T-helper 1 cell treated with Interleukin-12 subunit alpha and Interleukin-12 subunit beta and Interleukin-4 antibody, amounts not matched to agents 30 μg/mL and 1 μg/mL, for 36 hours (primary cell): ENCODE measurements at regions not wholly inside any gene's neighbourhood (a gene's known extent, or its start where the extent isn't known, plus 50 kb on each side); places are given as distances from the start of the nearest gene placed in this dataset.
"Not testable (repeated sequence)": the region's sequence is repeated elsewhere in the genome, so short reads cannot be mapped to it uniquely, and the experiment has no call there.

Experiments used
- H3K27ac Mint-ChIP-seq: one replicate; pipeline ENCODE4 v1.8.0; 2021; ENCODE audit warnings: mild to moderate bottlenecking, mixed read lengths
- H3K27me3 Mint-ChIP-seq: one replicate; pipeline ENCODE4 v1.8.0; 2021; ENCODE audit warnings: low read depth, mixed read lengths
- H3K36me3 Mint-ChIP-seq: one replicate; pipeline ENCODE4 v1.8.0; 2021; ENCODE audit warnings: low read depth, mixed read lengths
- H3K4me1 Mint-ChIP-seq: one replicate; pipeline ENCODE4 v1.8.0; 2021; ENCODE audit warnings: low read depth, mixed read lengths
- H3K4me3 Mint-ChIP-seq: one replicate; pipeline ENCODE4 v1.8.0; 2021; ENCODE audit warnings: mild to moderate bottlenecking, moderate library complexity, mixed read lengths
- H3K9me3 Mint-ChIP-seq: one replicate; pipeline ENCODE4 v1.8.0; 2021; ENCODE audit warnings: mixed read lengths

GRCh38 chr5:36374266-36374862 is 72.7 kb upstream of the RANBP3L start:
- no peaks in the 10 kb centered on the region for H3K36me3 Mint-ChIP-seq
- H3K4me3 Mint-ChIP-seq, result no peak overlapping the region
- H3K27me3 Mint-ChIP-seq, result no peaks in the 10 kb centered on the region
- no peaks in the 10 kb centered on the region for H3K9me3 Mint-ChIP-seq
- H3K27ac Mint-ChIP-seq, result no peak overlapping the region
- H3K4me1 Mint-ChIP-seq, result no peaks in the 10 kb centered on the region

GRCh38 chr5:36377192-36377591 is 75.5 kb upstream of the RANBP3L start:
- no peak overlapping the region for H3K27ac Mint-ChIP-seq
- H3K4me1 Mint-ChIP-seq, result no peaks in the 10 kb centered on the region
- H3K36me3 Mint-ChIP-seq, result no peaks in the 10 kb centered on the region
- no peak overlapping the region for H3K4me3 Mint-ChIP-seq
- H3K27me3 Mint-ChIP-seq, result no peaks in the 10 kb centered on the region
- no peaks in the 10 kb centered on the region for H3K9me3 Mint-ChIP-seq

- Mint-ChIP-seq H3K9me3 (no peaks in the 10 kb centered on the region), H3K27me3 (no peaks in the 10 kb centered on the region), H3K27ac (no peak overlapping the region), H3K4me1 (no peaks in the 10 kb centered on the region), H3K4me3 (no peak overlapping the region), H3K36me3 (no peaks in the 10 kb centered on the region)
Measured at GRCh38 chr5:36378551-36378950, 76.8 kb upstream of the RANBP3L start.

- H3K27me3 Mint-ChIP-seq, result no peaks in the 10 kb centered on the region
- no peak overlapping the region for H3K27ac Mint-ChIP-seq
- H3K9me3 Mint-ChIP-seq, result no peaks in the 10 kb centered on the region
- peaks cover 12% of the 10 kb centered on the region for H3K4me1 Mint-ChIP-seq
- no peaks in the 10 kb centered on the region for H3K36me3 Mint-ChIP-seq
- no peak overlapping the region for H3K4me3 Mint-ChIP-seq
Measured at GRCh38 chr5:36382890-36383289, 81.2 kb upstream of the RANBP3L start.

- Mint-ChIP-seq H3K27me3 (no peaks in the 10 kb centered on the region), H3K27ac (no peak overlapping the region), H3K36me3 (no peaks in the 10 kb centered on the region), H3K4me1 (peaks cover 12% of the 10 kb centered on the region), H3K9me3 (no peaks in the 10 kb centered on the region), H3K4me3 (peak overlapping the region; percentile 9)
Measured at GRCh38 chr5:36383942-36384341, 82.2 kb upstream of the RANBP3L start.

- Mint-ChIP-seq H3K4me3 (no peak overlapping the region), H3K4me1 (peaks cover 12% of the 10 kb centered on the region), H3K27me3 (no peaks in the 10 kb centered on the region), H3K36me3 (no peaks in the 10 kb centered on the region), H3K27ac (no peak overlapping the region), H3K9me3 (no peaks in the 10 kb centered on the region)
Measured at GRCh38 chr5:36384845-36385244, 83.1 kb upstream of the RANBP3L start.

GRCh38 chr5:36385495-36385894 is 83.8 kb upstream of the RANBP3L start:
- no peak overlapping the region for H3K4me3 Mint-ChIP-seq
- H3K4me1 Mint-ChIP-seq, result peaks cover 12% of the 10 kb centered on the region
- no peaks in the 10 kb centered on the region for H3K36me3 Mint-ChIP-seq
- H3K9me3 Mint-ChIP-seq, result no peaks in the 10 kb centered on the region
- no peak overlapping the region for H3K27ac Mint-ChIP-seq
- H3K27me3 Mint-ChIP-seq, result peaks cover 3% of the 10 kb centered on the region

GRCh38 chr5:36388288-36388687 is 86.6 kb upstream of the RANBP3L start:
- Mint-ChIP-seq H3K4me1 (peaks cover 12% of the 10 kb centered on the region), H3K4me3 (no peak overlapping the region), H3K27ac (no peak overlapping the region), H3K27me3 (peaks cover 13% of the 10 kb centered on the region), H3K9me3 (no peaks in the 10 kb centered on the region), H3K36me3 (no peaks in the 10 kb centered on the region)

GRCh38 chr5:36389245-36389644 is 87.5 kb upstream of the RANBP3L start:
- no peaks in the 10 kb centered on the region for H3K9me3 Mint-ChIP-seq
- H3K4me3 Mint-ChIP-seq, result no peak overlapping the region
- H3K4me1 Mint-ChIP-seq, result peaks cover 11% of the 10 kb centered on the region
- peaks cover 13% of the 10 kb centered on the region for H3K27me3 Mint-ChIP-seq
- H3K36me3 Mint-ChIP-seq, result no peaks in the 10 kb centered on the region
- no peak overlapping the region for H3K27ac Mint-ChIP-seq

- H3K9me3 Mint-ChIP-seq, result no peaks in the 10 kb centered on the region
- no peak overlapping the region for H3K4me3 Mint-ChIP-seq
- peaks cover 13% of the 10 kb centered on the region for H3K27me3 Mint-ChIP-seq
- no peaks in the 10 kb centered on the region for H3K36me3 Mint-ChIP-seq
- no peaks in the 10 kb centered on the region for H3K4me1 Mint-ChIP-seq
- no peak overlapping the region for H3K27ac Mint-ChIP-seq
Measured at GRCh38 chr5:36390640-36391039, 88.9 kb upstream of the RANBP3L start.

GRCh38 chr5:36392186-36392585 is 90.5 kb upstream of the RANBP3L start:
- Mint-ChIP-seq H3K4me3 (no peak overlapping the region), H3K36me3 (no peaks in the 10 kb centered on the region), H3K9me3 (no peaks in the 10 kb centered on the region), H3K4me1 (no peaks in the 10 kb centered on the region), H3K27ac (no peak overlapping the region), H3K27me3 (peaks cover 22% of the 10 kb centered on the region)

GRCh38 chr5:36392818-36393217 is 91.1 kb upstream of the RANBP3L start:
- Mint-ChIP-seq H3K36me3 (no peaks in the 10 kb centered on the region), H3K27ac (no peak overlapping the region), H3K4me3 (no peak overlapping the region), H3K4me1 (no peaks in the 10 kb centered on the region), H3K27me3 (peaks cover 22% of the 10 kb centered on the region), H3K9me3 (no peaks in the 10 kb centered on the region)

GRCh38 chr5:36393656-36394428 is 92.1 kb upstream of the RANBP3L start:
- H3K27ac Mint-ChIP-seq, result no peak overlapping the region
- H3K9me3 Mint-ChIP-seq, result no peaks in the 10 kb centered on the region
- H3K4me1 Mint-ChIP-seq, result no peaks in the 10 kb centered on the region

GRCh38 chr5:36395260-36395659 is 93.6 kb upstream of the RANBP3L start:
- no peaks in the 10 kb centered on the region for H3K9me3 Mint-ChIP-seq
- peaks cover 21% of the 10 kb centered on the region for H3K27me3 Mint-ChIP-seq
- H3K4me1 Mint-ChIP-seq, result no peaks in the 10 kb centered on the region
- H3K4me3 Mint-ChIP-seq, result no peak overlapping the region
- no peak overlapping the region for H3K27ac Mint-ChIP-seq
- H3K36me3 Mint-ChIP-seq, result no peaks in the 10 kb centered on the region

More at GRCh38 chr5:36393656-36394428, 92.1 kb upstream of the RANBP3L start:
- H3K27me3 Mint-ChIP-seq, result peaks cover 22% of the 10 kb centered on the region
- H3K36me3 Mint-ChIP-seq, result no peaks in the 10 kb centered on the region
- H3K4me3 Mint-ChIP-seq, result no peak overlapping the region

- not testable (repeated sequence) for H3K36me3 Mint-ChIP-seq, H3K27ac Mint-ChIP-seq, H3K4me3 Mint-ChIP-seq, H3K9me3 Mint-ChIP-seq, H3K4me1 Mint-ChIP-seq
- H3K27me3 Mint-ChIP-seq, result peaks cover 14% of the 10 kb centered on the region
Measured at GRCh38 chr5:36395947-36396346, 94.2 kb upstream of the RANBP3L start.
